Suppressor macrophage treated with lipopolysaccharide for 4 hours (primary cell): ENCODE measurements at regions not wholly inside any gene's neighbourhood (a gene's known extent, or its start where the extent isn't known, plus 50 kb on each side); places are given as distances from the start of the nearest gene placed in this dataset.
"Not testable (repeated sequence)": the region's sequence is repeated elsewhere in the genome, so short reads cannot be mapped to it uniquely, and the experiment has no call there.

ENCODE experiments used
- DNase-seq: peaks from one replicate; pipeline ENCODE4 v3.0.0-alpha.2; 2020

DNA sequence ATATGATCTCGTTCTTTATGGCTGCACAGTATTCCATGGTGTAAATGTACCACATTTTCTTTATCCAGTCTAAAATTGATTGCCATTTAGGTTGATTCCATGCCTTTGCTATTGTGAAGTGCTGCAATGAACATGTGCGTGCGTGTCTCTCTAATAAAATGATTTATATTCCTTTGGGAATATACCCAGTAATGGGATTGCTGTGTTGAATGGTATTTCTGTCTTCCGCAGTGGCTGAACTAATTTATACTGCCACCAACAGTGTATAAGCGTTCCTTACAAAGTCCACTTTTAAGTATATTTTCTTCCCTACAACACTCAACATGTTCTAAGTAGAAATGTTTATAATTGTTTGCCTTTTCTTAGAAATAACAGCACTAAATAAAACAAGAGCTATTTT is 521.9 kb downstream of the DTWD2 start:
- DNase-seq: no peak

DNA sequence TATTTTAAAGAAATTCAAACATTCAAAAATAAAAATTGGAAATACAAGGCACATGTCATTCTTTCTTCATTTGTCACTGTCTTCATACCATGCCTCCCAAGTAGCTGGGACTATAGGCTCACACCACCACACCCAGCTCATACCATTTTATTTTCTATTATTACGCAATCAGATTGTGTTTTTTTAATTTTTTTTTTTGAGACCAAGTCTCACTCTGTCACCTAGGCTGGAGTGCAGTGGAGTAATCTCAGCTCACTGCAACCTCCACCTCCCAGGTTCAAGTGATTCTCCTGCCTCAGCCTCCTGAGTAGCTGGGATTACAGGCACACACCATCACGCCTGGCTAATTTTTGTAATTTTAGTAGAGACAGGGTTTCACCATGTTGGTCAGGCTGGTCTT is 526.1 kb downstream of the DTWD2 start:
- not testable (repeated sequence) for DNase-seq

DNA sequence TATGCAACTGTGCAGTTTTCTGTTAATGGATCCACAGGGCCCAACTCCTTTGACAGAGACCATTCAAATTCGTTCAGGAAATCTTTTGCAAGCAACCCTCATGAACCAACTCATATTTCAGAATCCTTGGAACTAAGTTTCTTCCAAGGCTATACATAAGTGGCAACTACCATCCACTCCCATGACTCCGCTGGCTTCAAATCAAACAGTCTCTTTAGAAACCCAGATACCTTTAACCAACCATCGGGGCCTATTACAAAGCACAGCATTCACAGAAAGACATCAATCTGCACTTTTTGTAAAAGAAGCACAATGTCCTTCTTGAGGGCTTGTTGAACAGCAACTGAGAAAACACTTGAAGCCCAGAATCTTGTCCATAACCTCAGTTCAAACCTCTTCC is 526.9 kb downstream of the DTWD2 start:
- DNase-seq: no peak

DNA sequence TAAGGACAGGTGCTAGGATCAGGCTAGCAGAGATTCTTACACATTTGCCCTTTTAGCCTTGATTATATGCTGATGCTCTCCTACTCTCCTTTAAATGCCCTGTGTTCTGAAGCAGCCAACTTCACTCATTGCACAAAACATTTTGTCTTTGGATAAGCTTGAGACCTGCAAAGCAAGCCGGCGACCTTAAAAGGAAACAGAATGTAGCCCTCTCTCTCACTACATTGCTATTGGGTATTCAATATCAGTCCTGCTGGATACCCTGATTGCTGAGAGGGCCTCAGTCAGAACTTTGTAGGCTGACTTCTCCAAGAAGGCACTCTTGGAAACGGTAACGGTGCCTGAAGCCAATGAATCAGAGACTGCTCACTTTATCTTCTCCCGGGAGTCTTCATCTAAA is 528.9 kb downstream of the DTWD2 start:
- no peak for DNase-seq

DNA sequence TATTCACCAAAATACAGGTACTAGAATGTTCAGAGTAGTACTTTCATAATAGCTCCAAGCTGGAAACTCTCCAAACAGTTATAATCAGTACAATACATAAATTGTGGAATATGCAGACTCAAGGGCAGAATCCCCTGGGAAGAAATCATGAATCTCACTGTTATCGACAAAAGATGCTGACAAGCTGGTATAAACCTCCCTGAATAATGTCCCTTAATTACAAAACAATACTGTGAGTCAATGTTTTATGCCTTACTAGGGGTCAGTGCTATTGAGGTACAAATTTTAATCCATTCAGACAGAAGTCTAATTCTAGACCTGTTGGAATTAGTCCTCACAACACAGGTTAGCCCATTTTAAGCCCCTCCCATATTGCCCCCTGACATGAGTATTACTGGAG is 532.3 kb downstream of the DTWD2 start:
- DNase-seq: no peak

DNA sequence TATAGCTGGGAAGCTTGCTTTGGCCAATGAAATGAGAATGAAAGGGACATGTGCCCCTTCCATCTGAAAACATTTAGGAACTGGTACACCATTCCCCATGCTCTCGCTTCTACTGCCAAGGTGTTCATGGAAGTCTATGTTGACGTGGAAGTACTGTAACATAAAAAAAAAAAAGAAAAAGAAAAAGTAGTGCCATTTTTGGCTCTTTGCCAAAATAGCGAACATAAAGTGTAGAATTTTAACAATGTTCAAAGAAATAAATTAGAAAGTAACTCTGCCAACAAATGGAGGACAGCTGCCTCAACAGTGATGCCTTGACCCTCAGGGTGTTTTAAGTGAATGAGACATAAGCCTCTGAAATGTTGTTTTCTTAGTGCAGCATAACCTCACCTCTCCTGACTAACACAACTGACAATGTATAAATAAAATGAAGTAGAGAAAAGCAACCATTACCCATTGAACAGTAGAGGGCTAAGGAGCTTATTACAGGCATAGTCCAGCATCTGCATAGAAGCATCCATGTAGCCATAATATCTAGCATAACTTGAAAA is 536.6 kb downstream of the DTWD2 start:
- DNase-seq: no peak

DNA sequence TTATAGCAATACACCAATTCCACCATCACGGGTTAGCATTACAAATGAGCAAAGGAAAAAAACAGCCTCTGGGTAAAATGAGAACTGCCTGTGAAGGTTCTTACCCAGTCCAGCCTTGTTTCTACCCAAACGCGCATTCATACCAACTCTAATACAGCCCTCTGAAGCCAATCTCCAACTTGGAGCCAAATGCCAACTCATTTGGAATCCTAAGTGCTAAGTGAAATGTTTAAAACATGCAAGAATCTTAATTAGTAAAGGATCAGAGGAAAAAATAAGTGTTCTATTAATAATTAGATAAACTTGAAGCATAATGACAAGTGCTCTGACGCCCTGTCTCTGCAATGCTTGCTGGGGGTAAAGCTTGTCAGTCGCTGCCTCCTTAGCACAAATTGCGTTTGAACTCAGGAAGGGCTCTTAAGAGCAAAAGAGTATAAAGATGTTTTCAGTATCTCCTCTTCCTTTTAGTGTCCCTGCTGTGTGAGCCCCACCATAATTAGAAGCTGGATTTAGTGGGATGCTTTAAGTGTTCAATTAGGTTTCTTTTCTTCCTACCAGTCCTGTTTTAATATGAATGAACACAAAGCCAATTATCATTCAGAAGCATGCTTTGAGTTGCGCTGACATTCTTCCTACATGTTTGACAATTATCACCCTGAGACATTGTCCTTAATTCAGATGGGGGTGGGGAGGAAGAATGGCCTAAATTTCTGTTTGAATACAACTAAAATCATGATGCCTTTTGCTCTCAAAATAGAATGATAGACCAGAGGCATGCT is 537.6 kb downstream of the DTWD2 start:
- no peak for DNase-seq

DNA sequence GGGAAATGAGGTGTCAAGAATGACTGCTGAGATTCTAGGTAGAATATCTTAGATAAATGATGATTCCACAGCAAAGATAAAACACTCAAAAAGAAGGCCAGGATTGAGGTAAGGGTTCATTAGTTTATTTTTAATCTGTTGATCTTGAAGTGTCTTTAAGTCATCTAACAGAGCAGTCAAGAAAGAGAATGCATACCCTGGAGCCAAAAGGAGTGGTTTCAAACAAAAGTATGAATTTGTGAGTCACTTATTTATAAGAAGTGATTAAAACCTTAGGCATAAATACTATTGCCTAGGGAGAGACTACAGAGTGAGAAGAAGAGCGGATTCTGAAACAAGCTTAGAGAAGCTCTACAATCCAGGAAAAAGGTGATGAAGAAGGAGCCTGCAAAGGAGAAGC is 541.0 kb downstream of the DTWD2 start:
- no peak for DNase-seq

DNA sequence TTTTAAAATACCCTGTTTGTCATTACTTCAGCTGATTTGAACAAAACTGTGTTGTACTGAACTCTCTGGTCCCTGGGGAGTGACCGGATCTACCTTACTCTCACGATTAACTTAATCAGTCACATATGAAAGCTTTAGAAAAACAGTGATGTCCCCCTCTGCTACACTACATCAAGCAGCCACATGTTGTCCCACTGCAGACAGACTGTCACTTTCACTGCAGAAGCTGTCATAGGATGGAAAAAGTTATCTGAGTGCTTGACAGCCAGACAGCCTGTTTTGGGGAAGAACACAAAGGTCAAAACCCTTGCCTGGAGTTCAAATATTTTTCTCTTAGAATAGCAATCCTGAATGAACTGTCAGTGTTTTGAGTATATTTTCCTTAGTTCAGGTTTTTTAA is 546.4 kb downstream of the DTWD2 start:
- DNase-seq: no peak

DNA sequence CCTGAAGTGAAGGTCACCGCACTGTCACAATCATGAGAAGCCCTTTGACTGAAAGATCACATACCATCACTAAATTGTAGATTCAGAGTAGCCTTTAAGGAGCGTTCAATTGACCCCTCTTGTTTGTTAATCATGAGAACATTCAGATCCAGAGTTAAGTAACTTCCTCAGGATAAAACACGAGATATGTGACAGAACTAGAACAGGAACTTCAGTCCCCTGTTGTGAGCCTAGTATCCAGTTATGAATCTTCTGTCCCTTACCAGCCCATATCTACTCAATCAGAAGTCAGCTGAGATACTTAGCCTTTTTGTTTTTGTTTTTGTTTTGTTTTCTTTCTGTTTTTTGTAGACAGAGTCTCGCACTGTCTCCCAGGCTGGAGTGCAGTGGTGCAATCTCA is 547.3 kb downstream of the DTWD2 start:
- no peak for DNase-seq

DNA sequence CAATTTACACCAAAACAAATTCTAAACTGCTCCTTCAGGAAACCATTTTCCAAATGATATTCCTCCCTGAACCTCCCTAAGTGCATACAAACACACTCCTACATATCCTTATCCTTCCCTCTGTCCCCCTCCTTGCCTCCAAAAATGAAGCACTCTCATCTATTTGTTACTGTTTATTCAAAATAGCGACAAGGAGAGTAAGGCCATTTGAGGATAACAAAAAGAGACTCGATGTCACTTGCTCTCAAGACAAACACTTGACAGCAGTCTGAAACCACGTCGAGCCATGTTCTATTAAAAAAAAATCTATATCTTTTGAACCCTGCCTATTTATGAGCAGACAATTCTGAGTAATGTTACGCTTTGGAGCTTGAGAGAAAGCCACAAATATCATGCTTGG is 547.9 kb downstream of the DTWD2 start:
- no peak for DNase-seq

DNA sequence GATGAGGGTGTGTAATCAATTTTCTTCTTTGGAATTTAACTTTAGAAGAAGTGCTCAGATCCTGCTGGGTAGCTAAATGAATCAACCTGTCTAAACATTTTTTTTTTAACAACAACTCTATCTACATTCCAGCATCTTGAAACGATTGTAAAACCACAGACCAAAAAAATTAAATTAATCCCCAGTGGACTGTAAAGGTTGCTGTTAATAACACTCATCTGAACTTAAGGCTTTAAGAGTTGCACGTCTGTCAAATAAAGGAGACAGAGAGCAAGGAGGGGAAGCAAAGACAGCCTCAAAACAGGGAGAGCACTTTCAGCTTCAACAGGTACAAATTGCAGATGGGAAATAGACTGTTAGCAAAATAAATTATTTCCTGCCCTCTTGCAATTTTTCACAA is 548.5 kb downstream of the DTWD2 start:
- no peak for DNase-seq

DNA sequence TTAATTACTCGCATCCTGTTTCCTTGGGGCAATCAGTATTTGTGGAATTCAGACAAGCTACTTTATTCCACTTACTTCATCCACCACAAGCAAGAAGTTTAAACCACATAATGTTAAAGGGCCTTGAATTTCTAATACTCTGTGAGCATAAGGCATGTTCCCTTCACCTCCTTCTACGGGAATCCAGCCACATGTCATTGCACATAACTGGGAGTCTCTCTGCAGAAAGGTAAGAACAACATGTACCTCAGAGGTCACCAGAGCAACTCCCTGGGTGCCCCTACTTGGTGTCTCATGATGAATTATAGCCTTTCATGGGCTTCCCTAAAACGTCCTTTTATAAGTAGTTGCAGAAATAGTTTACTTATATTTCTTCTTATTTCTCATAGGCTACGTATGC is 553.2 kb downstream of the DTWD2 start:
- DNase-seq: no peak

DNA sequence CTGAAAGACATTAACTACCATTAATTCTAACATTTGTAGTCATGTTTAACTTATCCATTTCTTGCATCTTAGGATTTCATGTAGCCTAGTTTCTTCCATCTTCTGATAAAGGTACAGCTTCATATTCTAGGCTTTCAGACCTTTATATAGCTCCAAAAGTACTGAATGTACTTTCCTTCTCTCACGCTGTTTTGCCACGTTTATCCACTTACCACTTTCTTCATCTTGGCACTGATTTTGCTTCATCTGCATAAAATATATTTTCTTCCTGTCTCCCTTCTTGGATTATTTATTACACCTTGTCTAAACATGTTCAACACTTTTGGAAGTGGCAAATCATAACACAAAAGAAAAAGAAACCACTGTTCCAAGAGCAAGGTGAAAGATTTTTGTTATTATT is 553.8 kb downstream of the DTWD2 start:
- DNase-seq: no peak

DNA sequence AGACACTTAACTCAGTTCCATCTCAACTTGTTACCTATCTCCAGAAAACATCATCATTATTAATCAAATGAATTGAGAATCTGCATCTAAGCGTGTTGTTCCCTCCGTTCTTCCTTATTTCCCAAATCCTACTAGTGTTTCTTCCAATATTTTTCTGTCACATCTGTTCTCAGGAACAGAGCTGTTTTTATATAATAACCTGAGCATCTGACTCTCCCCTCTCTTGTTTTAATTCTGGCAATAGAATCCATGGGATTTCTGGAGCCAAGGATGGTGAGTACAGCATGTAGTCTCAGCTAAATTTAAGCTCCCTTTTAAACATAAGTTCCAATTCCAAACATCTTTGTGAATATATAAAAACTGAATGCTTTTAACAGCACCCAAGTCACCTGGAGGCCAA is 558.3 kb downstream of the DTWD2 start:
- DNase-seq: no peak

DNA sequence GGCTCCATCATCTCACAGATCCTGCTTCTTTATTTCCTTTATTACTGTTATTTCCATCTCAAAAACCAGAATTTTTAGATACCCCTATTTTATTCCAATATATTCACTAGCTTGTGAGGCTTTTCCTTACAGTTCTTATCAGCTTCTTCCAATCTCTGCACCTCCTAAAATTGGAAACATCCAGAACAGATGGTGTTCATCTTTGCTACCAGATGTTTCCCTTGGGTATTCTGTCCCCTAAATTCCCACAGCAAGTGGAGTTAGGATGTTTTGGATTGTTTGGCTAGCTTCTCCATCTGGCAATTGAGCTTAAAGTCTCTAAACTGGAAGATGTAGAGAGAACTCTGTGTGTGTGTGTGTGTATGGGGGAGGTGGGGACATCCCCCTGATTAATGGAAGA is 580.4 kb downstream of the DTWD2 start:
- DNase-seq: no peak

DNA sequence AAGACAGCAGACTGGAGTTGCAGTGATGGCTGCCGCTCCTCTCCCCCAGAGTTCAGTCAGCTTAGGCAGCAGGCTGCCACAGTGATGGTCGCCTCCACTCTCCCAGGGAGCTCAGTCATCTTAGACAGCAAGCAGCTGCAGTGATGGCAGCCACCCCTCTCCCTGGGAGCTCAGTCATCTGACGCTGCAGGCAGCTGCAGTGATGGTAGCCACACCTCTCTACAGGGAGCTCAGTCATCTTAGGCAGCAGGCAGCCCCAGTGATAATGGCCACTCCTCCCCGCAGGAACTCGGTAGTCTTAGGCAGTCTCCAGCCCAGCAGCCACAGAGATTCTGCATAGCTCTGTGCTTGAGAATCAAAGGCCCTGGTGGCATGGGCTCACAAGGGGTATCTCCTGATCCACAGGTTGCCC is 582.7 kb downstream of the DTWD2 start:
- no peak for DNase-seq

DNA sequence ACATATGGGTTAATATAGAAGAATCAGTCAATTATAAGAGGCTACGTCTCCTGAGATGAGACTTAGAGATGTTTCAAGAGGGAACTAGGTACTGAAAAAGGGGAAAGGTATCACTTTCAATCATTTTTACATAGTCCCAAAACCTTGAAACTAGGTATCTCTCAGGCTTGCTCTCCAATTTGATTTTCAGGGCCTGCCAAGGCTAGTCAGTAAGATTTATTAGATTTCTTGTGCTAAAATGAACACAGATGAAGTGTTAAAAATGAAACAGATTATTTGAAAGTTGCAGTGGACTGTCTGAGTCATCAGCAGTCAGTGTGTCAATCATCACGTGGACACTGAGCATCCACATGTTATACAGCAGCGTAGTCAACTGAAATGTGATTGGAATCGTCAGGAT is 591.1 kb downstream of the DTWD2 start:
- DNase-seq: no peak

DNA sequence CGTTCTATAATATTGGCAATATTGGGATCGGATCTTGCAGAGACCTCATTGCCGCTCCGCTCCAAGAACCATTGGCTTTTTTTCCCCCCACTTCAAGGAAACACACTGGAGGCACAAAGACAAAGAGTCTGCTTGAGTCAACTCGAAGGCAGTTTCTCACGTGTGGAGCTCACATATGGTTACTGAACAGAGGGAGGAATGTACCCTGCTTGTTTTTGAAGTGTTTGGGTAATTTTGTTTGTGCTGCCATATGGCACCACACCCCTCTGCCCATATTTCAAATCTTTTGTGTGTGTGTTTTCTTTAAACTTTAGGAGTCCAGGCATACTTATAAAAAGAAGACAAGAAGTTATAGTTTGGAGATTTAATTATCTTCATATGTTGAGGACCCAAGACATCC is 595.9 kb downstream of the DTWD2 start:
- no peak for DNase-seq

DNA sequence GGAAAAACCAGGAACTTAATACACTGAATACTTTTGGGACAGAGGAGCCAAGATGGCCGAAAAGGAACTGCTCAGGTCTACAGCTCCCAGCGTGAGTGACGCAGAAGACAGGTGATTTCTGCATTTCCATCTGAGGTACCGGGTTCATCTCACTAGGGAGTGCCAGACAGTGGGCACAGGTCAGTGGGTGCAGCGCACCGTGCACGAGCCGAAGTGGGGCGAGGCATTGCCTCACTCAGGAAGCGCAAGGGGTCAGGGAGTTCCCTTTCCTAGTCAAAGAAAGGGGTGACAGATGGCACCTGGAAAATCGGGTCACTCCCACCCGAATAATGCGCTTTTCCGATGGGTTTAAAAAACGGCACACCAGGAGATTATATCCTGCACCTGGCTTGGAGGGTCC is 605.4 kb downstream of the DTWD2 start:
- not testable (repeated sequence) for DNase-seq

DNA sequence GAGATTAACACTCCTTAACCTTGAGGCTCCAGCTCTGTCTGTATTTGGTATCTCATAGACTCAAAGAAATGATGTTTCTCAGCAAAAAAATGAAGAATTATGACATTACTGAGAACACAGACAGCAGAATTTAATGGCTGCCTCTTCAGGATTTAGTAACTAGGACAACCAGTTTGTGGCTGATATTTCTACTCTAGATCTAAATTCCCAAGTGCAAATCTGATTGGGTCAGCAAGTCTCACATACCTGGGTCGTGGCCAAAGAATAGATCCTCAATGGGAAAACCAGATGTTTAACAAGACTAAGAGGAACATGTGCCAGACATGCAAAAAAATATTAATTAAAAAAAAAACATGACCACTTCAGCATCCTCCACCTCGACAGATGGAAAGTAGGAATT is 608.9 kb downstream of the DTWD2 start:
- no peak for DNase-seq

DNA sequence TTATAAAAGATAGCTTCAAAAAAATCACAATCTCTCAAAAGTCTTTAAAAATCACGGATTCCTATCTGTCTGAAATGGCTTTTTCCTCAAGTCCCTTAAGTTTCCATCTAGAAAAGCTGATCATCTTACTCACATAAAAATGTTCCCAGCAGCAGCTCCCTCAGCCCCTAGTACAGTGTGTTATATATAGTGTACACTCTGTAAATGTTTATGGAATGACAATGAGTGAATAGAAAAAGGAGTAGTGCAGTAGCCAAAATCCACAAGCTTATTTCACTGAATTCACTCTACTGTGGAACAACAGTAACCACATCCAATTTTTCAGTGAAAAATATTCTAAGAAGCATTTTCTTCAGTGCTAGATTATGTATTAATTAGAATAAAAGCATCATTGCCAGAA is 609.4 kb downstream of the DTWD2 start:
- no peak for DNase-seq

DNA sequence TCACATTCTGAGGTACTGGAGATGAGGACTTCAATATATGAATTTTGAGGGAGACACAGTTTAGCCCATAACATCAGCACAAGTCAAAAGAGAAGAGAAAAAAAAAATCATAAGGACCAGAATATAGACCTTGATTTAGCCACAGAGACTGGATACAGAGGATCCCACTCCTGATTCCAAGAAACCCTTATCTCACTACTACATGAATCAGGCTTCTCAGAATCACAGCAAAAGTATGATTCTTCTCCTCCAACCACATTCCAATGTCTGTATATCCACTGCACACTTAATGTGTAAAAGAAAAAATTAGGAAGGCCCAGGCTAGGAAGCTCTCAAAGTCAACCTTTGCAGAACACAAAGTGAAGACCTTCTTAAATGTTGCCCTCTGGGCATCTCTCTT is 610.9 kb downstream of the DTWD2 start:
- DNase-seq: no peak

DNA sequence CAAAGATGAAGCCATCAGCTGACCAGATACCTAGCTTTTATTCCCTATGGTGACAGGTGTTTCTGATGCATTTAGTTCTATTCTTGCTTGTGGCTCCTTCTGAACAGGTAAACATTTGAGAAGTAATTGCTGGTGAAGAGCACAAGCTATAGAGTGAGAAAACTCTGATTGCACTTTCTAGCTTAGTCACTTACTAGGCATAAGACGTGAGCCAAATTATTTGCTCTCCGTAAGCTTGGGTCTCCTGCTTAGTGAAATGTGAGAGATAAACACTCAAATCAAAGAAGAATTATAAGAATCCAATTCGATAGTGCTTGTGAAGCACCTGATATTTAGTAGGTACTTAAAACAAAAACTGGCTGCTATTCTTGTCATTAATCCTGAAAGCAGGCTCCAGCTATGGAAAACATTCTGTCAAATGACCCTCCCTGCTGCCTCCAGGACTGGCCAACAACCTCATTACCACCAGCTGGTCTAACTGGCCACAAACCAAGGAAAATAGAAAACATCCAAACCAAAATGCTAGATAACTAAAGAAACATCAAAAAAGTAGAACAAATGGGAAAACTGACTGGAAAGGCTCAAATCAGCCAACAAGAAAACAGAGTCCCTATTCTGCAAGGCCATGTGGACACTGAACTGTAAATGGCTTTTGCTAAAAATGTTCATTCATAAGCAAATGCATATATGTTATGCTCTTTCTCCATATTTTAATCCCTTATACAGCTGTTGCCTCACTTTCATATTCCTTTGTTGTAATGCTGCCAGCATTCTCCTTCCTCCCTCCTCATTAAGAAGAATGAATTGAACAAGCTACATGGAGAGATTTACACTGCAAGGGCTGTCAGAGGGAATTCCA is 616.1 kb downstream of the DTWD2 start:
- DNase-seq: no peak
